Subcutaneous abdominal adipose tissue (tissue), 5 donors: ENCODE measurements at regions not wholly inside any gene's neighbourhood (a gene's known extent, or its start where the extent isn't known, plus 50 kb on each side); places are given as distances from the start of the nearest gene placed in this dataset.

ENCODE experiments used
- H3K27ac ChIP-seq: one replicate; pipeline ENCODE4 v1.7.0; 2013; ENCODE audit warnings: low read depth, mild to moderate bottlenecking, inconsistent platforms, low read length, moderate library complexity
- H3K27me3 ChIP-seq, 5 donors: one replicate each; pipeline ENCODE4 v1.7.0; 2013; ENCODE audit warnings: low read length in 5 of 5, inconsistent platforms in 1 of 5; ENCODE audit not compliant: control insufficient read depth in 5 of 5, insufficient read depth in 4 of 5
- H3K36me3 ChIP-seq, 5 donors: one replicate each; pipeline ENCODE4 v1.7.0; 2013; ENCODE audit warnings: low read length in 5 of 5; ENCODE audit not compliant: control insufficient read depth in 5 of 5, insufficient read depth in 5 of 5
- H3K4me1 ChIP-seq, 5 donors: one replicate each; pipeline ENCODE4 v1.7.0; 2013; ENCODE audit warnings: low read length in 5 of 5, mild to moderate bottlenecking in 3 of 5, moderate library complexity in 1 of 5; ENCODE audit not compliant: control insufficient read depth in 5 of 5, insufficient read depth in 5 of 5
- H3K4me3 ChIP-seq, 5 donors: one replicate each; pipeline ENCODE4 v1.7.0; 2013; ENCODE audit warnings: low read length in 5 of 5, low read depth in 1 of 5
- H3K9ac ChIP-seq, 5 donors: one replicate each; pipeline ENCODE4 v1.7.0; 2013; ENCODE audit warnings: low read length in 5 of 5, mild to moderate bottlenecking in 4 of 5, moderate library complexity in 3 of 5
- H3K9me3 ChIP-seq, 5 donors: one replicate each; pipeline ENCODE4 v1.7.0; 2013; ENCODE audit warnings: low read length in 5 of 5; ENCODE audit not compliant: control insufficient read depth in 5 of 5
- donor health status: healthy.
- donor health status: healthy.
- donor health status: healthy.
- donor health status: healthy.
- donor health status: healthy.

DNA sequence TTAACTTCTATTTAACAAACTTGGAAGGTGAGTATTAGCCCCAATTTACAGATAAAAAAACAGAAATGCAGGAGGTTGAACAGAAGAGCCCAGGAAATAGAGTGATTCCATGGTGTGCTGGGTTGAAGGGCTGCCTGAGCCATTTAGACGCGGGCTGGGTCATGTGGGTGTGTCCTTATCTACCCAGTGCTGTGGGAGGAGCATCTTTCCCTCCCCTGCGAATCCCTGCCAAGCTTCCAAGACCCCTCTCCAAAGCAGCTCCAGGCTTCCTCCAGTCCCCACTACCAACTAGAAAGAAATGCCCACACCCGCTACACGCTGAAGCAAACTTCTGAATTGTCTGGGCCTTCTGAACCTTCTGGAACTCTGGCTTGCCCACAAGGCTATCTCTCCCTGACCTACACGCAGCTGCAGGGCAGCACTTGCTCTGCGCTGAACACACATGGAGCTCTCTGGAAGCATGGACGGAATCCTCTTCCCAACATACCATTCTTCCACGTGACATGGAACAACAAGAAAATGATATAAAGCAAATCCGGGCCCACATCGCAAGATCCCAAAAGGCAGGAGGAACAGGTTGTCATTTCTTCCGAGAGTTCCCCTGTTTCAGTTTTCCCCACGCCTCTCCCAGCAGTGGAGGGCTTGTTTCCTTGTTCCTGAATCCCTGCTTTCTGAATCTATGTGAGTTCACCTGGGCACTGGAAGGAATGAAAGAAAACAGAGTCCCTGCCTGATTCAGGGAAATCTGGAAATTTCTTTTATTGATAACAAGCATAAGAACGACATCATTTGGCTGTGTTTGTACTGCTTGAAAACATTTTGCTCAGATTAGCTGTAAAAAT lies 562.7 kb upstream of the ID2 start:
- no peaks in the 10 kb centered on the region for H3K9me3 ChIP-seq
- no peak overlapping the region for H3K4me3 ChIP-seq
- peak overlapping the region; percentile 85 for H3K27ac ChIP-seq
- H3K9ac ChIP-seq: peak overlapping the region in 3 of 5 donors; percentile 3 to 27 (median 23)
- no peaks in the 10 kb centered on the region for H3K36me3 ChIP-seq
- H3K27me3 ChIP-seq: no peaks in the 10 kb centered on the region
- H3K4me1 ChIP-seq: peaks cover 3 to 50% (median 33%) of the 10 kb centered on the region in 5 donors

DNA sequence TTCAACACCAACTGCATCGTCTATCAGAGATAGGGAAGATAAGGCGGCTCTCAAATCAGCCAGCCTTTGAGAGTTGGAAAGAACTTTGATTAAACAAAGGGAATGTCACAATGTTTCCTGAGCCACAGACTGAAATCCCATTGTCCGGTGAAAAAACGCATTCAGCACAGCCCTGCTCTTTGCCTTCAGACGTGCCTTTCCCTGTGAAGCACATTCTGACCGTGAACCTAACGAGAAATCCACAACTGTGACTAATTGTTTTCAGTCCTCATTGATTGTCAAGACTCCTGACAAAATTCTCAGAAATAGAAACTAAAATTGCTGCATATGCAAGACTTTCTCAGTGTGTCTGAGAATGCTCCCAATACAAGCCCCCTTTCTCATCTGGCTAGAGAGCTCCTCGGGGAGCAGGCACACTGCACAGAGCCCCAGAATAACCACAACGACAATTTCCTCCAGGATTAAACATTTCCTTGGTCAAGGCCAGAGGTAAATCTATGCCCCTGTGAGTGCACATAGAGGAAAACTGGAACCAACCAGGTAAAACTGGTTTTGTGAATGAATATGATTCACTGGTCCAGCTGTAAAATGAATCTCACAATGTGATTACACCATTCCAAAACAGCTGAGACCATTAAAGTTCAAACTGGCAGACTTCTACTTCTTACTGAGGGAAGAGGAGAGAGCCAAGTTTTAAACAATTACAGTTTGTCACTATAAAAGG lies 561.9 kb upstream of the ID2 start:
- Histone ChIP-seq H3K4me3 (peak overlapping the region in 1 of 5 donors; percentile 8), H3K27ac (peak overlapping the region; percentile 85), H3K9ac (peak overlapping the region in 4 of 5 donors; percentile 3 to 44 (median 25)), H3K4me1 (peaks cover 3 to 50% (median 33%) of the 10 kb centered on the region in 5 donors), H3K27me3 (no peaks in the 10 kb centered on the region), H3K36me3 (no peaks in the 10 kb centered on the region), H3K9me3 (no peaks in the 10 kb centered on the region)

- peaks cover 3 to 50% (median 33%) of the 10 kb centered on the region in 5 donors for H3K4me1 ChIP-seq
- no peaks in the 10 kb centered on the region for H3K36me3 ChIP-seq
- no peak overlapping the region for H3K4me3 ChIP-seq
- no peaks in the 10 kb centered on the region for H3K9me3 ChIP-seq
- H3K9ac ChIP-seq: peak overlapping the region in 4 of 5 donors; percentile 15 to 51 (median 30)
- no peaks in the 10 kb centered on the region for H3K27me3 ChIP-seq
- H3K27ac ChIP-seq: peak overlapping the region; percentile 85
These were observed 561.4 kb upstream of the ID2 start for GRCh38 chr2:8120506-8120860.

- Histone ChIP-seq H3K9me3 (no peaks in the 10 kb centered on the region), H3K36me3 (no peaks in the 10 kb centered on the region), H3K4me1 (peaks cover 3 to 52% (median 36%) of the 10 kb centered on the region in 5 donors), H3K27ac (peak overlapping the region; percentile 85), H3K27me3 (no peaks in the 10 kb centered on the region), H3K9ac (peak overlapping the region in 3 of 5 donors; percentile 19 to 60 (median 60)), H3K4me3 (no peak overlapping the region)
These were observed 560.6 kb upstream of the ID2 start for GRCh38 chr2:8121022-8121825.

DNA sequence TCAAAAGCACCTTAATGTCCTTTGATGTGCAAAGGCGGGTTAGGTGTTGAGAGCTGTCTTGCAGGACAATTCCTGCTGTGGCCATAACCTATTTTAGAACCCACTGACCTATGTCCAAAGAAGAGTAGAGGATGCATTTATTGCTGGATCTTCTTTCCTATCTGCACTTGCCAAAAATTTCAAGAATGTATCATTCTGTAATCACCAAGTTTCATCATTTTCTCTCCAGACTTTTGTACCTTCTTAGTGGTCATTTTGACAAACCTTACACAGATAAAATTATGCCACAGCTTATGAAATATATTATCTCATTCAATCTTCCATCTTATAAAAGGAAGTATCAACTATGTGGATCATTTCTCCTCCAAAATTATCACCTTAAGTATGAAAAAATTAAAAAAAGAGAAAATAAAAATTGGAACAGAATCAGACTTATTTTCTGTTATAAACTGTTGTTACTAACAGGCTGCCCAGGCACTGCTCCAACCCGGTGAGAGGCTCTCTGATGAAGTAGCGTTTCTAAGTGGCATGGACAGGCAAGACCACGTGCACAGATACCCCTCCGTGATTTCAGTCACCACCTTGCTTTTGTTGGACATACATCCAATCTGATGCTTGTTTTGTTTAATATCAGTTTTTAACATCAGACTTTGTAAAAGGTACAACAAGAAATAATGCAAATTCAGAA lies 559.9 kb upstream of the ID2 start:
- Histone ChIP-seq H3K27me3 (no peaks in the 10 kb centered on the region), H3K4me1 (peaks cover 3 to 54% (median 42%) of the 10 kb centered on the region in 5 donors), H3K27ac (peak overlapping the region; percentile 85), H3K9me3 (no peaks in the 10 kb centered on the region), H3K4me3 (peak overlapping the region in 1 of 5 donors; percentile 23), H3K36me3 (no peaks in the 10 kb centered on the region), H3K9ac (peak overlapping the region in 3 of 5 donors; percentile 38 to 60 (median 41))

DNA sequence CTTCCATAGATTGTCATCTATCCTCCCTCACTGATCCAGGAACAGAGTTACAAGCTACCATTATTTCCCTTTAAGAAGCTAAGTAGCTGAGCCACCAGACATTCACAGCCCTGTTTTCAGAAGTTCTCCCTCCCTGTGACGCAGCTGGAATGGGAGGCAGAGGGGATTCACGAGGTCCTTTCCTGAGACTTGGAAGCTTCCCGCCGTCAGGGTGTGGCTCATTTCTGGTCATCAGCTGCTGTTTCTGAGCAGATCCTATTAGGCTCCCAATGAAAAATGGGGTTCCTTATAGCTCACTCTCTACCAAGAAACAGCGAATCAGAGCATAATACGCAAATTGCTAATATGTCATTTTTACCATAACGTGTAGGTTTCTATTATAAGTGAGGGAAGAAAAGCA lies 559.3 kb upstream of the ID2 start:
- Histone ChIP-seq H3K4me3 (peak overlapping the region in 1 of 5 donors; percentile 23), H3K27me3 (no peaks in the 10 kb centered on the region), H3K4me1 (peaks cover 3 to 54% (median 42%) of the 10 kb centered on the region in 5 donors), H3K9ac (peak overlapping the region in 3 of 5 donors; percentile 38 to 51 (median 43)), H3K27ac (peak overlapping the region; percentile 85), H3K9me3 (no peaks in the 10 kb centered on the region), H3K36me3 (no peaks in the 10 kb centered on the region)

DNA sequence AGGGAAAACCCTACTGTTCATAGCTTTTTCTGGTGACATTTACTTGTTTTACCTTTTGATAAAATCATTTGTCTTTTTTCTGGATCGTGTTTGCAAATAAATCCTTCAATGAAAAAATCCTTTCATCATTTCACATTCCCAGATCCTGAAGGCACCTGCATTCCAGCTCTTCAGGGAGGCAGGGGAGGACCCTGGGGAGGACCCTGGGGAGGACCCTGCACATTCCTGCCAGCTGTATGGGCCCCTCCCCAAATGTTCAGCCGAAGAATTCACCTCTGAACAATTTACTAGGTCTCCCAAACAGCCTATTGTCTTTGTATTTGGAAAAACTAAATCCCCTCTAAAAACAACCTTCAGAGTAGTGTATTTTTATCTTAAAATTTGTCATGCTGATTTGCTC lies 558.4 kb upstream of the ID2 start:
- Histone ChIP-seq H3K36me3 (no peaks in the 10 kb centered on the region), H3K9ac (no peak overlapping the region), H3K4me3 (no peak overlapping the region), H3K4me1 (peaks cover 3 to 54% (median 42%) of the 10 kb centered on the region in 5 donors), H3K9me3 (no peaks in the 10 kb centered on the region), H3K27ac (peak overlapping the region; percentile 85), H3K27me3 (no peaks in the 10 kb centered on the region)

DNA sequence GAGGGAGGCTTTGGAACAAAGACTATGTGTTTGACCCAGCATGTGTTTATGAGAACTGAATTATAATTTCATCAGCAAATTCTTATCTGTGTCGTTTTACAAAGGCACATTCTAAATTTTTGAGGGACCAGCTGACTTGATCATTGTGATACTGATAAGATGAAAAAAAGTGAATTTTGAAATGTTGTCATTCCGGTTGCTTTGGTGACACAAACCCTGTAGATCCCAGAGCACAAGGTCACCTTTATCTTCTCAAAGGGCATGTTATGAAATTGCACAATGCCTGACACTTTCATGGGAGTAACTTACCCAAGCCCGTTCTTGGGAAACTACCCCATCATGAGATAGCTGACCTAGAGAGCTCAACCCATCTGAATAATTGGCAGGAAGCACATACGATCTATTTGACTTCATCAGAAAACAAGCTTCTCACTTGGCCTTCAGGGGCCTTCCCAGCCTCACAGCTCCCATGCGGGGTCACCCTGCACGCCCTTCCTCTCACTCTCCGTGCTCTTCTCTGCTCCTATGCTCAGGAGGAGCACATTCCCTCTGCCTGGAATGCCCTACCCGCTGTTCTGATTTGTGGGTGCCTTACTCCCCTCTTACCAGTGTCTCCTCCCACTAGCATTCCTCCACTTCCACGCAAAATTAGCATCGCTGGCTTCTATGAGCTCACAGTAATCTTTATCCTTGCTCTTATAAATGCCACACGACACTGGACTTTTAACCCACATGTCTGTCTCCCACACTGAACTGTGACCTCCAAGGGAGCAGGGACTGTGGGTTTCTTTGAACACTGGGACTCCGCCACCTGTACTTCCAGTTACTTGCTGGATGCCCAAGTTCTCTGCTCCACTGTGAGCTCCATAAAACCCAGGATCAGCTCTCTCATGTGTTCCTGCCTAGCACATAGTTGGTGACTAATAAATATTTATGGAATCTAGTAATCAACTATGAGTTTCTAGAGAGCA lies 555.8 kb upstream of the ID2 start:
- Histone ChIP-seq H3K27me3 (no peaks in the 10 kb centered on the region), H3K4me3 (no peak overlapping the region), H3K9ac (no peak overlapping the region), H3K9me3 (no peaks in the 10 kb centered on the region), H3K4me1 (peaks cover 0 to 34% (median 29%) of the 10 kb centered on the region in 5 donors), H3K36me3 (no peaks in the 10 kb centered on the region), H3K27ac (peak overlapping the region; percentile 71)
